Esophagus muscularis mucosa (tissue), 4 donors: ENCODE measurements at regions not wholly inside any gene's neighbourhood (a gene's known extent, or its start where the extent isn't known, plus 50 kb on each side); places are given as distances from the start of the nearest gene placed in this dataset.

Experiments used
- DNase-seq: peaks from one replicate; pipeline ENCODE4 v3.0.0-alpha.2; 2017; ENCODE audit errors: extremely low spot score
- H3K27ac ChIP-seq, 4 donors: fragments of 200-600 bp; sonication (generic); replicated peaks in 1 of 4; 1 replicate in 3 of 4; 2 replicates in 1 of 4; pipeline ENCODE4 v1.5.1; 2016 to 2019; ENCODE audit warnings: mild to moderate bottlenecking in 1 of 4
- H3K27me3 ChIP-seq, 4 donors: fragments of 200-600 bp; sonication (generic); one replicate each; pipeline versions ENCODE4 v1.5.1 to v1.6.0; 2016 to 2019
- H3K36me3 ChIP-seq, 4 donors: fragments of 200-600 bp; sonication (generic); one replicate each; pipeline ENCODE4 v1.5.1; 2016 to 2019
- H3K4me1 ChIP-seq, 4 donors: fragments of 200-600 bp; sonication (generic); one replicate each; pipeline ENCODE4 v1.5.1; 2016 to 2019
- H3K4me3 ChIP-seq, 4 donors: fragments of 200-600 bp; sonication (generic); 1 replicate in 2 of 4; 2 replicates in 2 of 4; pipeline ENCODE4 v1.5.1; 2016 to 2019; ENCODE audit warnings: mild to moderate bottlenecking in 4 of 4, moderate library complexity in 1 of 4
- H3K9me3 ChIP-seq, 4 donors: fragments of 200-600 bp; sonication (generic); 1 replicate in 3 of 4; 2 replicates in 1 of 4; pipeline ENCODE4 v1.5.1; 2016 to 2019
- CTCF ChIP-seq, 3 experiments: fragments of 200-600 bp in 2 of 3; fragments of 450-650 bp in 1 of 3; sonication (generic) in 2 of 3; IDR thresholded peaks; one replicate each; pipeline ENCODE4 v1.5.1; 2017 to 2019; ENCODE audit warnings: antibody characterized with exemption in 3 of 3, mild to moderate bottlenecking in 2 of 3, moderate library complexity in 1 of 3
- EP300 ChIP-seq: sonication (generic); formaldehyde crosslinking; IDR thresholded peaks from one replicate; pipeline ENCODE4 v1.6.1; 2017; ENCODE audit warnings: antibody characterized with exemption
- POLR2A ChIP-seq: fragments of 450-650 bp; IDR thresholded peaks from one replicate; pipeline ENCODE4 v1.6.1; 2017; ENCODE audit warnings: antibody characterized with exemption, moderate library complexity, mild to moderate bottlenecking, low read depth
- POLR2AphosphoS5 ChIP-seq, 2 donors: sonication (generic); formaldehyde crosslinking; IDR thresholded peaks; one replicate each; pipeline ENCODE4 v1.6.1; 2017; ENCODE audit warnings: antibody characterized with exemption in 2 of 2
- WGBS: methylation state at CpG from one replicate; pipeline ENCODE4 v1.1.5; 2018; 5-methylcytosine and 5-hydroxymethylcytosine counted together
- intact Hi-C: fragments of 100-400 bp; cut with DNase I; formaldehyde crosslinking; loops from one replicate; pipeline ENCODE4 v1.15.1; 2023

DNA sequence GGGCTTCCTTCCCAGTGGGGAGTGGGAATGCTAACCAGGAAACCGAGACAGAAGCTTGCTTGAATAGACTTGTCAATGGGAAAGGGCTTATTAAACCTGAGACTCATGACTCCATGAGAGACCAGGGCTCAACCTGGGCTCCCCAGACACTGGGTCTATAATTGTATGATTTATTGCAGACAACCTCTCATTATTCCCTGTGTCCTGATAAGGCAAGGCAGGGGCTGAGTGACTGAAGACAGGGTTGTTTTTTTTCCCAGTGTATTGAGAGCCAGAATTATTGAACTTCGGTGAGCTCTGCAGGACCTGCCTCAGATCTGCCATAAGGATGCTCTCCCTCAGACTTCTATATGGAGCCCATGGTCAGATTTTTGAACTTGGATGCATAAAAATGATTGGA lies 79.5 kb upstream of the KLHL25 start:
- H3K4me3 ChIP-seq, result no peak overlapping the region
- TF ChIP-seq POLR2A (no peak), CTCF (IDR thresholded peaks at IDR 0.05) (no peak), POLR2AphosphoS5 (IDR thresholded peaks at IDR 0.05) (no peak), EP300 (no peak)
- WGBS, result 92% methylated on average over 2 of the region's 2 CpGs
- H3K4me1 ChIP-seq, result no peaks in the 10 kb centered on the region
- no peak overlapping the region for H3K27ac ChIP-seq
- DNase-seq, result no peak
- H3K36me3 ChIP-seq, result no peaks in the 10 kb centered on the region
- H3K27me3 ChIP-seq, result peaks cover 0 to 71% (median 1%) of the 10 kb centered on the region in 4 donors
- intact Hi-C loops, result no loop called here
- no peaks in the 10 kb centered on the region for H3K9me3 ChIP-seq

- no peaks in the 10 kb centered on the region for H3K36me3 ChIP-seq
- peaks cover 0 to 71% (median 1%) of the 10 kb centered on the region in 4 donors for H3K27me3 ChIP-seq
- H3K9me3 ChIP-seq, result no peaks in the 10 kb centered on the region
- TF ChIP-seq POLR2A, result no peak
- no peak for TF ChIP-seq EP300
- no peak for TF ChIP-seq POLR2AphosphoS5 (IDR thresholded peaks at IDR 0.05)
- no peak for TF ChIP-seq CTCF (IDR thresholded peaks at IDR 0.05)
- no peak overlapping the region for H3K4me3 ChIP-seq
- intact Hi-C loops, result no loop called here
- no peaks in the 10 kb centered on the region for H3K4me1 ChIP-seq
- H3K27ac ChIP-seq, result no peak overlapping the region
- DNase-seq, result no peak
- WGBS, result 74% methylated on average over 2 of the region's 2 CpGs
These were observed 81.0 kb upstream of the KLHL25 start for GRCh38 chr15:85875756-85876155.

GRCh38 chr15:85878828-85879225 lies 84.1 kb upstream of the KLHL25 start:
- Histone ChIP-seq H3K36me3 (no peaks in the 10 kb centered on the region), H3K27ac (no peak overlapping the region), H3K4me3 (no peak overlapping the region), H3K9me3 (no peaks in the 10 kb centered on the region), H3K27me3 (peaks cover 0 to 42% (median 1%) of the 10 kb centered on the region in 4 donors), H3K4me1 (no peaks in the 10 kb centered on the region)
- intact Hi-C loops, result no loop called here
- no peak for DNase-seq
- TF ChIP-seq CTCF (IDR thresholded peaks at IDR 0.05), result no peak
- TF ChIP-seq POLR2A, result no peak
- TF ChIP-seq EP300, result no peak
- no peak for TF ChIP-seq POLR2AphosphoS5 (IDR thresholded peaks at IDR 0.05)
- WGBS, result 30% methylated on average over 3 of the region's 3 CpGs

DNA sequence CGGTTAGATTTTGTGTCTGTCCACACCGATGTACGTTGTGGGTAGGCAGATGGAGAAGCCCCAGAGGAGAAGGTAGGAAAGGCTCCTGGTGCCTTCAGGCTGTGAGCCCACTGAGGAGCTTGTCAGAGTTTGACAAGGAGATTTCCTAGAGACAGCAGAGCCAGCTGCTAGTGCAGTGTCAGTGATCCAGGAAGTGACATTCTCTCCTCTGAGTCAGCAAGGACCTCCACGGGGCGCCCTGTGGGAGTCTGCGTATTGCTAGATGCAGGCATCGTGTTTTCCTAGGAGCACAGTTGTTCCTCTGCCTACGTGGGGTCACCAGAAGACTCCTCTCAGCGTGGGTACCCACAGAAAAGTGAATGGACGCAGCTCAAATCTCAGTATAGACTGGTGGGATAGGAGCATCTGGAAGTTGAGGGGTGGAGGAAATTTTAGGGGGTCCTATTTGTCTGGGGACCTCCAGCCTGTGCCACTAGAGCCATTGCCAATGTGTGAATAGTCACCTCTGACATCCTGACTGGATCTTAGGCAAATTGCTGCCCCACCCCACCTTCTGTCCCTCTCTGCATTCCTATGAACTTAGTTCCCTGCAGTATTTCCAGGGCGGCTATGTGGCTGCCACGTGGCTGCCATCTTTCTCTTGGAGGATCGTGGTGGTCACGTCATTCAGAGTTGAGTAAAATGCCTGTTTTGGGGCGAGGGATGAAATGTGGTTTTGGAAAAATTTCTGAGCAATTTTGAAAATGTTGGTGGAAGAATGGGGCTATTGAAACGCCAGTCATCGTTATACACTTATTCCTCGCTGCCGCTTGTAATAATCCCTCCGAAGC lies 84.8 kb upstream of the KLHL25 start:
- no peaks in the 10 kb centered on the region for H3K9me3 ChIP-seq
- WGBS, result 67% methylated on average over 20 of the region's 20 CpGs
- intact Hi-C loops, result no loop called here
- TF ChIP-seq POLR2AphosphoS5 (IDR thresholded peaks at IDR 0.05), result no peak
- no peak for TF ChIP-seq POLR2A
- TF ChIP-seq EP300, result no peak
- TF ChIP-seq CTCF (IDR thresholded peaks at IDR 0.05), result no peak
- no peaks in the 10 kb centered on the region for H3K36me3 ChIP-seq
- H3K4me3 ChIP-seq, result no peak overlapping the region
- DNase-seq, result no peak
- no peaks in the 10 kb centered on the region for H3K4me1 ChIP-seq
- H3K27me3 ChIP-seq, result peaks cover 0 to 37% (median 1%) of the 10 kb centered on the region in 4 donors
- no peak overlapping the region for H3K27ac ChIP-seq
